T-helper 17 cell (primary cell): ENCODE measurements at regions not wholly inside any gene's neighbourhood (a gene's known extent, or its start where the extent isn't known, plus 50 kb on each side); places are given as distances from the start of the nearest gene placed in this dataset.
"Not testable (repeated sequence)": the region's sequence is repeated elsewhere in the genome, so short reads cannot be mapped to it uniquely, and the experiment has no call there.

Experiments used
- ATAC-seq: fragments of 150-1000 bp; cut with Tn5 transposase; 2 replicates; pipeline ENCODE4 v1.10.0; 2021; ENCODE audit warnings: mild to moderate bottlenecking, moderate library complexity
- DNase-seq, 3 donors: peaks; one replicate each; pipeline versions ENCODE4 v3.0.0 to v3.0.0-alpha.2; 2020 to 2021
- H3K9me3 ChIP-seq: one replicate; pipeline ENCODE4 v1.7.0; 2013; ENCODE audit warnings: low read length, mild to moderate bottlenecking; ENCODE audit not compliant: control insufficient read depth, poor library complexity, severe bottlenecking
- H3K27ac Mint-ChIP-seq: one replicate; pipeline ENCODE4 v1.8.0; 2022; ENCODE audit warnings: mild to moderate bottlenecking, moderate library complexity, mixed read lengths
- H3K27me3 Mint-ChIP-seq: one replicate; pipeline ENCODE4 v1.8.0; 2022; ENCODE audit warnings: mixed read lengths
- H3K36me3 Mint-ChIP-seq: one replicate; pipeline ENCODE4 v1.8.0; 2022; ENCODE audit warnings: low read depth, mixed read lengths
- H3K4me1 Mint-ChIP-seq: one replicate; pipeline ENCODE4 v1.8.0; 2022; ENCODE audit warnings: mild to moderate bottlenecking, mixed read lengths
- H3K4me3 Mint-ChIP-seq: one replicate; pipeline ENCODE4 v1.8.0; 2022; ENCODE audit warnings: mild to moderate bottlenecking, moderate library complexity, mixed read lengths

GRCh38 chr5:111928511-111928910 is 171.5 kb upstream of the NREP start:
- DNase-seq, result no peak
- peaks cover 7% of the 10 kb centered on the region for H3K27me3 Mint-ChIP-seq
- no peak overlapping the region for H3K4me3 Mint-ChIP-seq
- no peak for ATAC-seq
- H3K4me1 Mint-ChIP-seq, result peaks cover 2% of the 10 kb centered on the region
- H3K36me3 Mint-ChIP-seq, result no peaks in the 10 kb centered on the region
- no peaks in the 10 kb centered on the region for H3K9me3 ChIP-seq
- no peak overlapping the region for H3K27ac Mint-ChIP-seq

DNA sequence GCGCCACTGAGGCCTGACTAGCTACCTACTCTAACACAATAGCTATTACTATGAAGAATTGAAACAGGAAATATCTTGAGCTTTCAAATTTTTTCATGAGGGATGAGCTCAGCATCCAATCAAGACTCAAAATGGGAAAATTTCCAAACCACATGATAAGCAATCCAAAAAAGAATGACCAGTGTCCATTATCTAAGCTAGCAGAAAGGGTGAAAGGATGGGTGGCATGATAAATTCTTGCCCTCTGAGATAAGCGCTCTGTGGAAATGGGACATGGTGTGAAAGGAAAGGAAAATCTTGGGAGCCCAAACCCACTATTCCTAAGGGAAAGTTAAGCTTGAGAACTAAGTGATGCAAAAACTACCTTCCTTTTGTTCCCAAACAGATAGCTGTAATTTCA is 170.2 kb upstream of the NREP start:
- H3K9me3 ChIP-seq, result no peaks in the 10 kb centered on the region
- ATAC-seq (no peak), DNase-seq (no peak)
- no peak overlapping the region for H3K4me3 Mint-ChIP-seq
- H3K36me3 Mint-ChIP-seq, result no peaks in the 10 kb centered on the region
- H3K27ac Mint-ChIP-seq, result no peak overlapping the region
- peaks cover 7% of the 10 kb centered on the region for H3K27me3 Mint-ChIP-seq
- H3K4me1 Mint-ChIP-seq, result peaks cover 2% of the 10 kb centered on the region

GRCh38 chr5:111926026-111926425 is 169.0 kb upstream of the NREP start:
- peaks cover 2% of the 10 kb centered on the region for H3K4me1 Mint-ChIP-seq

DNA sequence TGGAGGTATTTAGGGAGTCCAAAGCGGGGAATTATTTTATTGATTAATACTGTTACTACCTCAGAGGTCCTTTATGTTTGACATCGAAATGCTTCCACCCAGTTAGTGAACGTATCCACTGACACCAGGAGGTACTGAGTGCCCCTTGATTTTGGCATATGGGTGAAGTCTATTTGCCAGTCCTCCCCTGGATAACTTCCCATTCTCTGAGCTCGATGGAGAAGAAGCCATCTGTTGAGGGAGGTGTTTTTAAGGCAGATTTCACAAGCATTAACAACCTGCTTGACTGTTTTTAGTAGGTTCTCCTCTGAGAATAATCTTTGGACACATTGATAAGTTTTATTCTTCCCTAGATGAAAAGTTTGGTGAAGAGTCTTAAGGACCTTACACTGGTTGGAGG is 165.3 kb upstream of the NREP start:
- no peak overlapping the region for H3K4me3 Mint-ChIP-seq
- no peaks in the 10 kb centered on the region for H3K4me1 Mint-ChIP-seq
- no peak overlapping the region for H3K27ac Mint-ChIP-seq
- DNase-seq (no peak), ATAC-seq (no peak)
- H3K36me3 Mint-ChIP-seq, result no peaks in the 10 kb centered on the region
- no peaks in the 10 kb centered on the region for H3K9me3 ChIP-seq
- H3K27me3 Mint-ChIP-seq, result peaks cover 7% of the 10 kb centered on the region

More at GRCh38 chr5:111926026-111926425, 169.0 kb upstream of the NREP start:
- no peaks in the 10 kb centered on the region for H3K9me3 ChIP-seq
- H3K27ac Mint-ChIP-seq, result no peak overlapping the region
- ATAC-seq (no peak), DNase-seq (no peak)
- H3K27me3 Mint-ChIP-seq, result peaks cover 7% of the 10 kb centered on the region
- H3K36me3 Mint-ChIP-seq, result no peaks in the 10 kb centered on the region
- H3K4me3 Mint-ChIP-seq, result no peak overlapping the region

DNA sequence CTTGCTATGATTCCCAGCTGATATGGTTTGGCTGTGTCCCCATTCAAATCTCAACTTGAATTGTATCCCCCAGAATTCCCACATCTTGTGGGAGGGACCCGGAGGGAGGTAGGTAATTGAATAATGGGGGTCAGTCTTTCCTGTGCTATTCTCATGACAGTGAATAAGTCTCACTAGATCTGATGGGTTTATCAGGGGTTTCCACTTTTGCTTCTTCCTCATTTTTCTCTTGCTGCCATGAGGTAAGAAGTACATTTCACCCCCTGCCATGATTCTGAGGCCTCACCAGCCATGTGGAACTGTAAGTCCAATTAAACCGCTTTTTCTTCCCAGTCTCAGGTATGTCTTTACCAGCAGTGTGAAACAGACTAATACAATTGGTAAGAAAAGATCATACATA is 164.7 kb upstream of the NREP start:
- not testable (repeated sequence) for H3K27ac Mint-ChIP-seq, DNase-seq, ATAC-seq, H3K27me3 Mint-ChIP-seq, H3K4me3 Mint-ChIP-seq, H3K9me3 ChIP-seq, H3K36me3 Mint-ChIP-seq, H3K4me1 Mint-ChIP-seq

- Mint-ChIP-seq H3K27ac (no peak overlapping the region), H3K4me1 (no peaks in the 10 kb centered on the region), H3K4me3 (no peak overlapping the region), H3K36me3 (no peaks in the 10 kb centered on the region), H3K27me3 (no peaks in the 10 kb centered on the region)
- DNase-seq (no peak), ATAC-seq (no peak)
- no peaks in the 10 kb centered on the region for H3K9me3 ChIP-seq
These were observed 158.1 kb upstream of the NREP start for GRCh38 chr5:111914966-111915636.

DNA sequence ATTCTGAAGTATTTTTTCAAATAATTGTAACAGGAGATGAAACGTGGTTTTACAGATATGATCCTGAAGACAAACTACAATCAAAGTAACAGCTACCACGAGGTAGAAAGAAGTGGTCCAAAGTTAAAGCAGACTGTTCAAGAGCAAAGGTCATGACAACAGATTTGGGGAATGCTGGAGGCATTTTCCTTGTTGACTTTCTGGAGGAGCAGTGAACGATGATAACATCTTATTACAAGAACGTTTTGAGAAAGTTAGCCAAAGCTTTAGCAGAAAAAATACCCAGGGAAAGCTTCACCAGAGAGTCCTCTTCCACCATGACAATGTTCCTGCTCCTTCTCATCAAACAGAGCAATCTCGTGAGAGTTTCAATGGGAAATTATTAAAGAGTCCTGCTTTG is 145.4 kb upstream of the NREP start:
- Mint-ChIP-seq H3K4me3 (no peak overlapping the region), H3K27ac (no peak overlapping the region), H3K4me1 (no peaks in the 10 kb centered on the region), H3K27me3 (no peaks in the 10 kb centered on the region), H3K36me3 (no peaks in the 10 kb centered on the region)
- H3K9me3 ChIP-seq, result no peaks in the 10 kb centered on the region
- no peak for DNase-seq
- ATAC-seq, result no peak

DNA sequence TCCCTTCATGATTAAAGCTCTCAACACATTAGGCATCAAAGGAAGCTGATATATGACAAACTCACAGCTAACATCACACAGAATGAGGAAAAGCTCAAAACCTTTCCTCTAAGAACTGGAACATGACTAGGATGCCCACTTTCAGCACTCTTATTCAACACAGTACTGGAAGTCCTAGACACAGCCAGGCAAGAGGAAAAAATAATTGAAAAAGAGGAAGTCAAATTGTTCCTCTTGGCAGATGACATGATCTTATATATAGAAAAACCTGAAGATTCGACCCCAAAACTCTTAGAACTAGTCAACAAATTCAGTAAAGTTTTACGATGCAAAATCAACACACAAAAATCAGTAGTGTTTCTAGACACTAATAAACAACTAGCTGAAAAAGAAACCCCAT is 144.3 kb upstream of the NREP start:
- H3K4me3 Mint-ChIP-seq, result no peak overlapping the region
- H3K36me3 Mint-ChIP-seq, result no peaks in the 10 kb centered on the region
- no peaks in the 10 kb centered on the region for H3K27me3 Mint-ChIP-seq
- no peaks in the 10 kb centered on the region for H3K9me3 ChIP-seq
- DNase-seq (no peak), ATAC-seq (no peak)
- H3K4me1 Mint-ChIP-seq, result no peaks in the 10 kb centered on the region
- no peak overlapping the region for H3K27ac Mint-ChIP-seq

GRCh38 chr5:111892949-111893348 is 136.0 kb upstream of the NREP start:
- no peak for ATAC-seq

DNA sequence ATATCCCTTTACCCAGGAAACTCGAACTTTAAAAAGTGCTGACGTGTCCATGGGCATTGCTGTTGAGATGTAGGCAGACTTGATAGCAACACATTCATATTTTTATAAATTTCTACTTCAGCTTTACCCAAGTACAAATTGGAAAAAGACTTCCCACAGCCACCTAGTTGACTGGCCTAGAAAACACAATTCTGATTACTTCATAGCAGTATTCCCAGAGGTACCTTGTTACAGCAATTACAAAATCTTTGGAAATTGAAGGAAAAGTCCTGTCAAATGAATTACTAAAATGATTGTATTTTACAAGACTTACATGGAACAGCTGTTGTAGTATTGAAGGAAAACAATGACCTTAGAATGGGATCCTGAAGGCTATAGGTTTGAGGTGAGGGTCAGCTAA is 130.7 kb upstream of the NREP start:
- H3K4me3 Mint-ChIP-seq, result no peak overlapping the region
- no peaks in the 10 kb centered on the region for H3K27me3 Mint-ChIP-seq
- no peaks in the 10 kb centered on the region for H3K9me3 ChIP-seq
- ATAC-seq (no peak), DNase-seq (no peak)
- H3K36me3 Mint-ChIP-seq, result no peaks in the 10 kb centered on the region
- no peaks in the 10 kb centered on the region for H3K4me1 Mint-ChIP-seq
- H3K27ac Mint-ChIP-seq, result no peak overlapping the region

More at GRCh38 chr5:111892949-111893348, 136.0 kb upstream of the NREP start:
- no peak overlapping the region for H3K4me3 Mint-ChIP-seq
- no peak overlapping the region for H3K27ac Mint-ChIP-seq
- DNase-seq, result no peak
- no peaks in the 10 kb centered on the region for H3K4me1 Mint-ChIP-seq
- H3K36me3 Mint-ChIP-seq, result no peaks in the 10 kb centered on the region
- no peaks in the 10 kb centered on the region for H3K27me3 Mint-ChIP-seq
- no peaks in the 10 kb centered on the region for H3K9me3 ChIP-seq

DNA sequence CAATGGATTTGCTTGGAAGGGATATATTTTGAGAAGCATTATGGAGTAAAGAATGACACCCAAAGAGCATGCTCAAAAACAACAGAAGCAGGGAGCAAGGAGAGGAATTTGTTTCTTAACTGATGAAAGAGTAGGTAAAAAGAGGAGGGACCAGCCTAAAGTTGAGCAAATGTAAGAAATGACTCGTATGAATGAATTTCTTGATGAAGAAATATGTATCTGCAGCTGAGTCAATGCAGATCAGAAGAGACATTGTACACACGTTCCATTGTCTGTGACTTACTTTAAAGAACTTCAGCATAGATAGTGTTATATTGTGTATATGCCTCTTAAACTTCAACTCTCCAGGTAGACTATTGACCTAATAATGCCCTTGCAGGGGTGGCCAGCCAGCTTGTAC is 112.7 kb upstream of the NREP start:
- H3K27ac Mint-ChIP-seq, result no peak overlapping the region
- no peak overlapping the region for H3K4me3 Mint-ChIP-seq
- H3K9me3 ChIP-seq, result no peaks in the 10 kb centered on the region
- no peaks in the 10 kb centered on the region for H3K27me3 Mint-ChIP-seq
- ATAC-seq (no peak), DNase-seq (no peak)
- no peaks in the 10 kb centered on the region for H3K4me1 Mint-ChIP-seq
- H3K36me3 Mint-ChIP-seq, result no peaks in the 10 kb centered on the region

DNA sequence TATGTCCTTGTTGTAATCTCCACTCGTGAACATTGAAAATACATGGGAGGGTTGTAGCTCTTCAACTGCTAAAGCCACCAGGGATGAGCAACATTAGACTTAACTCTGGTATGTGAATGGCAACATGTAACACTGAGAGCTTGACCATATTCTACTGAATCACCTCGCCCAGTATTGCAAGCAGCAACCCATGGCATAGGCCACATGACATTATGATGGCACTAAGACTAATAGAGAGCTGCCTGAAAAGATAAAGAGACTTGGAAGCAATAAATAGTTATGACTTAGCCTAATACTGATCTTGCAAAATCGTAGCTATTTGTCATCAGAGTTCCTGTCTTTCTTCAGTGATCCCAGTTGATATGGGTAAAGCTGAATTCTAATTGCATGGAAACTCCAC is 108.4 kb upstream of the NREP start:
- no peak for DNase-seq

GRCh38 chr5:111863801-111864200 is 106.8 kb upstream of the NREP start:
- ATAC-seq, result no peak
- no peaks in the 10 kb centered on the region for H3K4me1 Mint-ChIP-seq
- H3K9me3 ChIP-seq, result no peaks in the 10 kb centered on the region
- no peak overlapping the region for H3K4me3 Mint-ChIP-seq
- H3K27me3 Mint-ChIP-seq, result peaks cover 7% of the 10 kb centered on the region
- H3K36me3 Mint-ChIP-seq, result no peaks in the 10 kb centered on the region
- DNase-seq, result no peak
- H3K27ac Mint-ChIP-seq, result no peak overlapping the region

More for the DNA sequence above, 108.4 kb upstream of the NREP start:
- Mint-ChIP-seq H3K36me3 (no peaks in the 10 kb centered on the region), H3K27ac (no peak overlapping the region), H3K27me3 (peaks cover 5% of the 10 kb centered on the region), H3K4me1 (no peaks in the 10 kb centered on the region), H3K4me3 (no peak overlapping the region)
- no peaks in the 10 kb centered on the region for H3K9me3 ChIP-seq
- ATAC-seq, result no peak

GRCh38 chr5:111859533-111860270 is 102.7 kb upstream of the NREP start:
- H3K9me3 ChIP-seq, result no peaks in the 10 kb centered on the region
- ATAC-seq (no peak), DNase-seq (no peak)
- no peaks in the 10 kb centered on the region for H3K4me1 Mint-ChIP-seq
- H3K4me3 Mint-ChIP-seq, result no peak overlapping the region
- no peak overlapping the region for H3K27ac Mint-ChIP-seq
- H3K36me3 Mint-ChIP-seq, result no peaks in the 10 kb centered on the region
- peaks cover 19% of the 10 kb centered on the region for H3K27me3 Mint-ChIP-seq
